MM.1S (cell line): ENCODE measurements at regions not wholly inside any gene's neighbourhood (a gene's known extent, or its start where the extent isn't known, plus 50 kb on each side); places are given as distances from the start of the nearest gene placed in this dataset.

ENCODE experiments used
- EZH2 ChIP-seq: fragments of 300-600 bp; sonication (generic); optimal IDR thresholded peaks from 2 replicates; pipeline ENCODE3; 2017; ENCODE audit warnings: low read depth, mild to moderate bottlenecking, antibody characterized with exemption, low read length, mixed read lengths
- TF ChIP-seq, protein P1 (sequence below): fragments of 300-600 bp; sonication (generic); IDR thresholded peaks from 2 replicates; pipeline ENCODE4 v1.5.1; 2016; ENCODE audit warnings: antibody characterized with exemption, low read length, mixed read lengths

GRCh38 chr3:38988955-38989354 is 62.8 kb downstream of the SCN11A start:
- TF ChIP-seq, protein P1, sequence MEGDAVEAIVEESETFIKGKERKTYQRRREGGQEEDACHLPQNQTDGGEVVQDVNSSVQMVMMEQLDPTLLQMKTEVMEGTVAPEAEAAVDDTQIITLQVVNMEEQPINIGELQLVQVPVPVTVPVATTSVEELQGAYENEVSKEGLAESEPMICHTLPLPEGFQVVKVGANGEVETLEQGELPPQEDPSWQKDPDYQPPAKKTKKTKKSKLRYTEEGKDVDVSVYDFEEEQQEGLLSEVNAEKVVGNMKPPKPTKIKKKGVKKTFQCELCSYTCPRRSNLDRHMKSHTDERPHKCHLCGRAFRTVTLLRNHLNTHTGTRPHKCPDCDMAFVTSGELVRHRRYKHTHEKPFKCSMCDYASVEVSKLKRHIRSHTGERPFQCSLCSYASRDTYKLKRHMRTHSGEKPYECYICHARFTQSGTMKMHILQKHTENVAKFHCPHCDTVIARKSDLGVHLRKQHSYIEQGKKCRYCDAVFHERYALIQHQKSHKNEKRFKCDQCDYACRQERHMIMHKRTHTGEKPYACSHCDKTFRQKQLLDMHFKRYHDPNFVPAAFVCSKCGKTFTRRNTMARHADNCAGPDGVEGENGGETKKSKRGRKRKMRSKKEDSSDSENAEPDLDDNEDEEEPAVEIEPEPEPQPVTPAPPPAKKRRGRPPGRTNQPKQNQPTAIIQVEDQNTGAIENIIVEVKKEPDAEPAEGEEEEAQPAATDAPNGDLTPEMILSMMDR = no peak
- TF ChIP-seq EZH2 = no peak
